GM10248 (cell line): ENCODE measurements at regions not wholly inside any gene's neighbourhood (a gene's known extent, or its start where the extent isn't known, plus 50 kb on each side); places are given as distances from the start of the nearest gene placed in this dataset.

ENCODE experiments used
- CTCF ChIA-PET: fragments of 300-600 bp; sonication (Branson Sonifier 250); formaldehyde crosslinking; extraction: SDS; loops from one replicate; lab custom pipeline; 2021; ENCODE audit warnings: antibody characterized with exemption; lab: Yijun Ruan, JAX
- POLR2A ChIA-PET: fragments of 350-650 bp; sonication (Branson Sonifier 250); formaldehyde crosslinking; extraction: SDS; loops from one replicate; lab custom pipeline; 2020; ENCODE audit warnings: antibody characterized with exemption; lab: Yijun Ruan, JAX
- DNase-seq: peaks from one replicate; pipeline ENCODE4 v3.0.0; 2012; ENCODE audit errors: extremely low spot score
- TF ChIP-seq, protein P1 (sequence below): IDR thresholded peaks from 2 replicates; pipeline ENCODE4 v1.5.1; 2012; ENCODE audit warnings: mild to moderate bottlenecking, low read depth; ENCODE audit errors: extremely low read depth, missing control alignments, control extremely low read depth

DNA sequence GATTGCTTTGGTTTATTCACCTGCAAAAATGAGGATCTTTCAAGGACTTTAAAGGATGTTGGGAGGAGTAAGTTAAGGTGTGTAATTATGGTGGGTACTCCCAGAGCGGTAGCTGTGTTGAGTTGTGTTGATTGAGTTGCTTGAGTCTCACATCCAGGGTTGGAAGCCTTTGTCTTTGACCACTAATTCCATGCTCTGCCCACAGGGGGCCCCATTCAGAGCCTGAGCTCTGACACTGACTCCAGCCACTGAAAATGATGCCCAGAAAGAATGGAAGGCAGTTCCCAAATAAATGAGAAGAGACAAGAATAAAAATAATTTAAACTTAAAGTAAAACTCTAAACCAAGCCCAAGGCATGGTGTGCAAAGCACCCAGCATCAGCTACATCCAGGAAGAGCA lies 237.4 kb upstream of the PWP1 start:
- ChIA-PET POLR2A (no interaction called here), CTCF (interaction anchor here (1.2 to 2.0 kb wide), 4 partner anchors 9 to 316 kb away, joined by 3 to 8 read pairs (median 4); no protein-coding TSS in a partner anchor)
- TF ChIP-seq, protein P1, sequence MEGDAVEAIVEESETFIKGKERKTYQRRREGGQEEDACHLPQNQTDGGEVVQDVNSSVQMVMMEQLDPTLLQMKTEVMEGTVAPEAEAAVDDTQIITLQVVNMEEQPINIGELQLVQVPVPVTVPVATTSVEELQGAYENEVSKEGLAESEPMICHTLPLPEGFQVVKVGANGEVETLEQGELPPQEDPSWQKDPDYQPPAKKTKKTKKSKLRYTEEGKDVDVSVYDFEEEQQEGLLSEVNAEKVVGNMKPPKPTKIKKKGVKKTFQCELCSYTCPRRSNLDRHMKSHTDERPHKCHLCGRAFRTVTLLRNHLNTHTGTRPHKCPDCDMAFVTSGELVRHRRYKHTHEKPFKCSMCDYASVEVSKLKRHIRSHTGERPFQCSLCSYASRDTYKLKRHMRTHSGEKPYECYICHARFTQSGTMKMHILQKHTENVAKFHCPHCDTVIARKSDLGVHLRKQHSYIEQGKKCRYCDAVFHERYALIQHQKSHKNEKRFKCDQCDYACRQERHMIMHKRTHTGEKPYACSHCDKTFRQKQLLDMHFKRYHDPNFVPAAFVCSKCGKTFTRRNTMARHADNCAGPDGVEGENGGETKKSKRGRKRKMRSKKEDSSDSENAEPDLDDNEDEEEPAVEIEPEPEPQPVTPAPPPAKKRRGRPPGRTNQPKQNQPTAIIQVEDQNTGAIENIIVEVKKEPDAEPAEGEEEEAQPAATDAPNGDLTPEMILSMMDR: no peak
- no peak for DNase-seq

DNA sequence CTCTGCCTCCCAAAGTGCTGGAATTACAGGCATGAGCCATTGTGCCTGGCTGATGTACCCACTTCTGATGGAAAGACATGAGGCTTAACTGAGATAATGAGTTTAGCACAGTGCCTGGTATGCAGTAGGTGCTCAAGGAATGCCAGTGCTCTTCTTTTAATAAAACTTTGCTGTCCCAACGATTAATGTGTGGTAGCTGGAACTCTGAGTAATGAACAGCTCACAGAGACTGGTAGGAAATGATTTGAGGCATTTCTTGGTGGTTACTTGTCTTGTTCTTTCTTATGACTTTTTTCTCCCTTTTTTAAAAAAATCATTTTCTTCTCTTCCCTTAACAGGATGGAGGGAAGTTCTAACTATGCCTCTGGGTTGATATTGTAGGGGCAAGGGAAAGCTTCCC lies 235.7 kb upstream of the PWP1 start:
- POLR2A ChIA-PET: no interaction called here
- CTCF ChIA-PET: interaction anchor here (0.7 to 1.9 kb wide), 3 partner anchors 15 to 148 kb away, joined by 3 to 5 read pairs (median 3); no protein-coding TSS in a partner anchor
- DNase-seq: no peak
- TF ChIP-seq, protein P1: no peak

DNA sequence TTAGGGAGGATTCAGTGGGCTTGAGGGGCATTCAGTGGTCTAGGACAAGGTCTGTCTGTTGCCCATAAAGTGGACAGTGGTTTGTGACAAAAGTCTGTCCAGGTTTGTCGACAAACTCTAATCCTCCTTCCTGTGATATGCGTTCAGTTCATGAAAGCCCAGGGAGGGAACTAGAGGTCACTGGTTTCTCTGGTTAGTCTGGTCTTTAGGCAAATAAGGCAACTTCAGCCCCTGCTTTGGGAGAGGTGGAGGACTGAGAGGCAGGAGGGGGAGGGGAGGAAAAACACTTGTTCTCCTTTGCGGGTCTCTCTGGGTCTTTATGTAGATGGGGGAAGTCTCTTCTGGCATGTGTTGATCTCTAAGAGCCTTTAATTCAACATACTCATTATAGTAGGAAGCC lies 235.1 kb upstream of the PWP1 start:
- TF ChIP-seq, protein P1: no peak
- DNase-seq: no peak
- ChIA-PET POLR2A (no interaction called here), CTCF (interaction anchor here (1.4 to 1.9 kb wide), 2 partner anchors 14 to 45 kb away, joined by 3 to 5 read pairs; no protein-coding TSS in a partner anchor)

DNA sequence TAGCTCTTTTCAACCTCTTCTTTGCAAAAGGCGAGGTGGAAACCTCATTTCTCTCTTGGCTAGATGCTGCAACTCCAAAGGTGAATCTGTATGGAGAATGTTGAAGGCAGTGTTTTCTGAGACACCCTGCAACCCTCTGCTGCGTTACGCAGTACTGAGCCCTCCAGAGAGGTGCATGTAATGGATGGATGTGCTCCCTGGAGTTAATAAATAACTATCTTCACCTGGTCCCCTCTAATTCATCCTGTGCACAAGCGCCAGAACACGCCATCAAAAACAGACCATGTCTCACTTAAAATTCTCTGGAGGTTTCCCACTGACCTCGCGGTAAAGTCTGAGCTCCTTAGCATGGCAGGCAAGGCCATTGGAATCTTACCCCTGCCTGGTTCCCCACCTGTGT lies 234.4 kb upstream of the PWP1 start:
- TF ChIP-seq, protein P1: no peak
- CTCF ChIA-PET: interaction anchor here (1.9 kb wide), 1 partner anchor 46 kb away, joined by 5 read pairs; no protein-coding TSS in a partner anchor
- POLR2A ChIA-PET: no interaction called here

DNA sequence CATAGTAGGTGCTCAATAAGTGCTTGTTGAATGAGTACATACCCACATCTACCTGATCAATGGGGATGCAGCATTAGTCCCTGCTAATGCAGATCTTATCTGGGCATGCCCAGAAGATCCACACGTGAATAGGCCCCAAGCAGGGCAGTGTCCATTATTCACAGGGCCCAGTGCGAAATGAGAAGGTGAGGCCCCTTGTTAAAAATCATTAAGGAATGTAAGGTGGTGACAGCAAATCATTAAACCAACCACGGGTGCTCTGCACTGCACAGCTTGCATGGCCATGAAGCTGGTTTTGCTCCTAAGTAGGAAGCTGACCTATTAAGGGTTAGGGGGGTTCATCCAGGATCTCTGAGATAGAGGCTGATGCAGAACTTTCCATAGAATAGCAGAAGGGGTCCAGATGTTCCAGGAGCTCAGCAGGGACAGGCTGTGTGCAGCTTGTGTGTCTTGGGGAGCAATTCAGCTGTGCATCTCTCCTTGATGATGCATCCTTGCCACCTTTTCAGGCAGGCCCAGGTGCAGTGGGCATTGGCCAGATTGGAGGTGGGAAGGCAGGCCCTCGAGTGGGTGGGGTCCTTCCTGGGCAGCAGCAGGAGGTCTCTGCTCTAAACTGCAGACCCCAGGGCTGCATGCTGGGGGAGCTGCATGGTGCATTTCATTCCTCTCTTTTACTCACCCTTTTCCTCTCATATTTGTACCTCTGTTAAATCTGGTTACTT lies 231.3 kb upstream of the PWP1 start:
- TF ChIP-seq, protein P1: no peak
- ChIA-PET POLR2A (no interaction called here), CTCF (no interaction called here)
- DNase-seq: no peak

More for the DNA sequence above, 234.4 kb upstream of the PWP1 start:
- DNase-seq: no peak

DNA sequence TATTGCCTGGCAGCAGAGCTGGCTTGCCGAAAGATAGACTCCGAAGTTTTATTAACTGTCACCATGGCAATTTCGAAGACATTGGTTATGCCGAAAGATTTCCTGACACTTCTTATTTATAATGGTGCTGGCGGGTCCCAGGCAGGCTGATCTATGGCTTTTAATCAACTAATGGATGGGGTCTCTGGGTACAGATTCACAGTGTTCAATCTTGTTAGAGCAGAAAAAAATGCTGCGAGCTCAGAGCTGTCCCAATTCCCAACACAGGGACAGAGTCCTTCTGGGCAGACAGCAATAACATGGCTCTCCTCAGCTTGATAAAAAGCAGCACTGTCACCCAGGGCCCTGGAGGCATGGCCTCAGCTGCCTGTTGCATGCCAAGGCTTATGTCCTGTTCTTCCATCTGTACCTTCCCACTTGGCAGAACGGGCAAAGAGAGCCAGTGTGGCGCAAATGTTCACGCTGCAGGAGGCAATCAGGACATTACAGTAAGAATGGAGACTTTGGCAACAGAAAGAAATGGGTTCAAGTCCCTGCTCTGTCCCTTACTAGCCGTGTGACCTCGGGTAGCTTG lies 228.2 kb upstream of the PWP1 start:
- POLR2A ChIA-PET: no interaction called here
- TF ChIP-seq, protein P1: no peak
- DNase-seq: no peak
- CTCF ChIA-PET: no interaction called here
